ENCODE measurements at regions not wholly inside any gene's neighbourhood (a gene's known extent, or its start where the extent isn't known, plus 50 kb on each side); places are given as distances from the start of the nearest gene placed in this dataset.
"Not testable (repeated sequence)": the region's sequence is repeated elsewhere in the genome, so short reads cannot be mapped to it uniquely, and the experiment has no call there.

DNA sequence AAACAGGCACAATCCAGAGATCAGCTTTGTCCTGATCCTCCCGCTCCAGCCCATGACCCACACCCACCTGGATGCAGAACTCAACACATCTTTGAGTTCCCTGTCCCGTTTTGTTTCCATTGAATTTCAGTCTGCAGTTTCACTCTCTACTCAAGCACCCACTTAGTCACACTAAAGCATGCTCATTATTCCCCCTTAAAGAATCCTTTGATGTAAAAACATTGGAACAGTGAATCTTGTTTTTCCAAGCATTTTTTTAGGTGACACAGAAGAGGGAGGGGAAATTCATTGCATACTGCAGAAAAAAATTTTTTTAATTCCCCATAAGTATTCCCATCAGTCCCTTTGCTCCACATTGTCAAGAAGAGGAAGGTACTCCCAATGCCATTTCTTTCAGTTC, 249.7 kb upstream of the TTC29 start:
- Histone ChIP-seq H3K4me3 (ENCODE audit: low read length) (no peak overlapping the region), H3K27me3 (ENCODE audit: insufficient read depth, low read length) (no peaks in the 10 kb centered on the region), H3K4me1 (ENCODE audit: insufficient read depth, low read length) (no peaks in the 10 kb centered on the region), H3K9me3 (ENCODE audit: low read depth, low read length) (no peaks in the 10 kb centered on the region)

DNA sequence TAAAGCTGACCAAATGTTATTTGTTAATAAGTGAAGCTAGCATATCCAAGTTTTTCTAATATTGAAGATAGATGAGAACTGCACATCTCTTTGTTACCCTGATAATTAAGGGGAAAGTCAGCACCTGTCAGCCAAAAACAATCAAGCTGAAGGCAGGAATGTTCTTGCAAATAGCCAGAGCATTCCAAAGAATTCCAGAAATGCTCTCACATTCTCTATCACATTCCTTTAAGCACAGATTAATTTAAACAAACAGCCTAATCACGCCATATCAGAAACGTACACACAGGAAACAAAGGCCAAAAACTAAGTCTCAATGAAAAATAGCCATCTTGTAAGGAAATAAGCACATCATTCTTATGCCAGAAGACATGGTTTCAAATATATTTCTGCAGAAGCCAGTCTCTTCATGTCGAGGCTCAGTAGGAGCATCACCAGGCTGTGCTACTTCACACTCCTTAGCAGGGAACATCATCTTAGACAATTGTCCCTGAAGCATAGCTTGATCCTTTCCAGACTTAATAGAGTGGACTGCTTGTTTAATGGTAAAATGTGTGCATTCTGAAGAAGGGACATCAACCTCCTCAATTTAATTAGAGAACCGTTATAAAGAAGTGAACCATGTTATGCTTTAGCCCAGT, 252.9 kb upstream of the TTC29 start:
- no peak overlapping the region for H3K4me3 ChIP-seq (ENCODE audit: low read length)

DNA sequence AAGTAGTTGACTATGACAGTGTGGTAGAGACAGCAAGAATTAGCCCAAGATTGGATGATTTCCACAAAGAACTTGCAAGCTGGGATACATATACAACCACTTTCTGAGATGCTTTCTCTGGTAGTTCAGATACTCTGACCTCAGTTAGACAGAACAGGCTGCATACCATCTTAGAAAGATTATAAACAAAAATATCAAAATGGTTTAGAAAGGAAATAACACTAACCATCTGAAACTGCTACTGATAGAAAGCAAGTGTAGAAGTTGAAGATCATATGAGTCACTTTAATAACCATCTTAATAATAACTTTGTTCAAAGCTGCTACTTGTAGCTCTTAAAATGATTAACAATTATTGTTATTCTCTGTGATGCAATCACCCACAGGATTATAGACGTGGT, 255.4 kb upstream of the TTC29 start:
- no peaks in the 10 kb centered on the region for H3K4me1 ChIP-seq (ENCODE audit: insufficient read depth, low read length)
- no peak overlapping the region for H3K4me3 ChIP-seq (ENCODE audit: low read length)
- no peaks in the 10 kb centered on the region for H3K27me3 ChIP-seq (ENCODE audit: insufficient read depth, low read length)
- H3K9me3 ChIP-seq (ENCODE audit: low read depth, low read length) = no peaks in the 10 kb centered on the region

More for the DNA sequence above, 252.9 kb upstream of the TTC29 start:
- Histone ChIP-seq H3K4me1 (ENCODE audit: insufficient read depth, low read length) (no peaks in the 10 kb centered on the region), H3K9me3 (ENCODE audit: low read depth, low read length) (no peaks in the 10 kb centered on the region), H3K27me3 (ENCODE audit: insufficient read depth, low read length) (no peaks in the 10 kb centered on the region)

DNA sequence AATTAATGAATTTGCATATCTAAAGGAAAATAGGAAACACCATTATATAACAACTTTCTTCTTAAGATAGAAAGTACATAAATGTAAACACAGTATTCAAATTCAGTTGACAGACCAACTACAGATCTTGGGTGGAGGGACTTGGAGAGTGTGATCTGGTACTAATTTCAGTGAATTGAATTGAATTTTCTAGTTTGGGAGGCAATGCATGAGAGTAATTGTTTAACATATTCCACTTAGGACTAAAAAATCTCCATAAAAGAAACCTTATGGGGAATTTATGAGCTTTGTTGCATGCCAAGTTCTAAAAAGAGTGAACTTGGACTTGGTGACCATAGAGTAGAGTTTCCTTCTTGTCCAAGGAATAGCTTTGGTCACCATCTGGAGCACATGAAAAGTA, 261.1 kb upstream of the TTC29 start:
- Histone ChIP-seq H3K4me3 (ENCODE audit: low read length) (no peak overlapping the region), H3K4me1 (ENCODE audit: insufficient read depth, low read length) (no peaks in the 10 kb centered on the region), H3K9me3 (ENCODE audit: low read depth, low read length) (no peaks in the 10 kb centered on the region), H3K27me3 (ENCODE audit: insufficient read depth, low read length) (no peaks in the 10 kb centered on the region)

DNA sequence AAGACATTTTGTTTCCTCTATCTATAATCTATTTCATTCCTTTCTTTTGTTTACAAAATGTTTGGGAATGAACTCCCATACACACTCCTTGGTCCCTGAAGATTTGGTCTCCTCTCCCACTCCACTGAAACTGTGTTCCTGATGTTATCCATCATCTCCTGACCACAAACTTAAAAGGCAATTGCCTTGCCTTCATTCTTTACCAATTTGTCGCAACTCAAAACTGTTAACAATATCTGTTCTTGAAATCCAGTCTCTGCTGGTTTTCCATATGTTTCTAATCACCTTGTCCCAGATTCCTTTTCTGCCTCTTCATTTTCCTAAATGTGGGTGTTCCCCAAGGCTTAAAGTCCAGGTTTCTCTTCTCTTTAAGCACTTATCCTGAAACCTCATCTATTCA, 262.2 kb upstream of the TTC29 start:
- no peaks in the 10 kb centered on the region for H3K4me1 ChIP-seq (ENCODE audit: insufficient read depth, low read length)
- no peaks in the 10 kb centered on the region for H3K9me3 ChIP-seq (ENCODE audit: low read depth, low read length)
- H3K4me3 ChIP-seq (ENCODE audit: low read length) = no peak overlapping the region
- H3K27me3 ChIP-seq (ENCODE audit: insufficient read depth, low read length) = no peaks in the 10 kb centered on the region

DNA sequence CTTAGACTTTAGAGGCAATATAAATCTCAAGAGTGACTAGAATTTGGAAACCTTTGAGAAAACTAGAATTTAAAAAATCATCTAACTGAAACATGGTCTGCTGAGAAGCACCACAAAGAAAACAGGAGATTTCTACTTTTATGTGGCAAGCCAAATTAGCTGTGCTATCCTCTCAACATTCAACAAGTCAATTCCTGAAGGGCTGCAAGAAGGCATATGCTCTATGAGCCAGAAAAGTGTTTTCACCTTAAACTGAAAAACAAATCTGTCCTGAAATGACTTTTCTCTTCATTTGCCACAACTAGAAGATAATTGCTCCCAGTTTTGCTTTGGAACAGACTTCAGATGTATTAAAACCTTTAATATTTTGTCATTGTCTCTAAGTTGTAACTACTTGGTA, 263.2 kb upstream of the EDNRA start:
- Histone ChIP-seq H3K9me3 (ENCODE audit: low read depth, low read length) (no peaks in the 10 kb centered on the region), H3K4me3 (ENCODE audit: low read length) (no peak overlapping the region), H3K27me3 (ENCODE audit: insufficient read depth, low read length) (no peaks in the 10 kb centered on the region), H3K4me1 (ENCODE audit: insufficient read depth, low read length) (no peaks in the 10 kb centered on the region)

DNA sequence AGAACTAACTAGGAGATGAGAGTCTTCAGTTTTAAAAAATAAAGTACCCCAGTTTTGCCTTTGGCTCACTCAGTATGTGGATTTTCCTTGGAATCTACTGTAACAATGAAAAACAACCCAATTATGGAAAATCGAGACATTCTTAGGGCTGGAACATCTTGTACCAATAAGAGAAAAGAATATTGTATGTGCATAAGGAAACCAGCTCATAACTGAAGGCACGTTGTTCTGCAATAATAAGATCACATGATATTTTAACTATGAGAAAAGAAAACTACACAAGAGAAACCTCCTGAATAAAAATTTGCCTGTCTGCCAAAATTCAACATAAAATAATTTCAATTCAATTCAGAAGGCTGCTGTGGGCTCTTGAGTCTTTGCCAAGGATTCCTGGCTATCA, 261.8 kb upstream of the EDNRA start:
- Histone ChIP-seq H3K27me3 (ENCODE audit: insufficient read depth, low read length) (no peaks in the 10 kb centered on the region), H3K4me3 (ENCODE audit: low read length) (no peak overlapping the region), H3K4me1 (ENCODE audit: insufficient read depth, low read length) (no peaks in the 10 kb centered on the region), H3K9me3 (ENCODE audit: low read depth, low read length) (no peaks in the 10 kb centered on the region)

DNA sequence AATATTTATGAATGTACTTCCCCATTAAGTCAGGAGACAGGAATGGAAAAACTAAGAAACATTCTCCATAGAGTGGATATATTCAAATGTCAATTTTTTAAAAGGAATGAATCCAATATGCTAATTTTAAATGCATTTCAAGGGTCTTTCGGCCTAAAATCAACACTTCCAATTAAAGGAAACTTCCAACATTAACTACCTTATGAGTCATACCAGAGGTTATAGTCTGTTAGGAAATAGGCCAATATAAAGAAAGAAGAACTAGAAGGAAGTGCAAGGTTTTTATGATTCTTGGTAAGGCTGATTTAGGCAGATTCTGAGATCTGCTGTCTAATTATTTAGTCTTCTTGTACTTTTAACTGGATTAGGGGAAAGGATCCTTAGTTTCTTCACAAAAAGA, 260.1 kb upstream of the EDNRA start:
- H3K9me3 ChIP-seq (ENCODE audit: low read depth, low read length) = no peaks in the 10 kb centered on the region

DNA sequence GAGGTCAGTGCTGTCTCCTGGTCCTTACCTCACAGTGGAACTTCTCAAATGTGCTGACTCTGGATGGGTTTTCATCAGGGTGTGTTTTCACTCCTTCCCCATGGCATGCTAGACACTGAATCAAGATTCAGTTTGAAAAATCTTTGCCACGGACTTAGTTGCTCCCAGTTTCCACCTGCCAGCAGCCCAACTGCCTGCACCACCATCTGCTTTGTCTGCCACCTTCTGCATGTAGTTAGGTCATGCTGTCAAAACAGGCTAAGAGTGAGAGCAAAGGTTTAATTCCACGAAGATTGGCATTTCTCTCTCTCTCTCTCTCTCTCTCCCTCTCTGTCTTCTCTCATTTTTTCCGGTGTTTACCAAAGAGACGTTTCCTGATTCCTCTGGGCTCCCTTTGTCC, 258.0 kb upstream of the EDNRA start:
- H3K4me3 ChIP-seq (ENCODE audit: low read length) = no peak overlapping the region
- no peaks in the 10 kb centered on the region for H3K27me3 ChIP-seq (ENCODE audit: insufficient read depth, low read length)
- H3K9me3 ChIP-seq (ENCODE audit: low read depth, low read length) = no peaks in the 10 kb centered on the region
- H3K4me1 ChIP-seq (ENCODE audit: insufficient read depth, low read length) = no peaks in the 10 kb centered on the region

More for the DNA sequence above, 260.1 kb upstream of the EDNRA start:
- no peaks in the 10 kb centered on the region for H3K27me3 ChIP-seq (ENCODE audit: insufficient read depth, low read length)
- H3K4me1 ChIP-seq (ENCODE audit: insufficient read depth, low read length) = no peaks in the 10 kb centered on the region
- H3K4me3 ChIP-seq (ENCODE audit: low read length) = no peak overlapping the region

DNA sequence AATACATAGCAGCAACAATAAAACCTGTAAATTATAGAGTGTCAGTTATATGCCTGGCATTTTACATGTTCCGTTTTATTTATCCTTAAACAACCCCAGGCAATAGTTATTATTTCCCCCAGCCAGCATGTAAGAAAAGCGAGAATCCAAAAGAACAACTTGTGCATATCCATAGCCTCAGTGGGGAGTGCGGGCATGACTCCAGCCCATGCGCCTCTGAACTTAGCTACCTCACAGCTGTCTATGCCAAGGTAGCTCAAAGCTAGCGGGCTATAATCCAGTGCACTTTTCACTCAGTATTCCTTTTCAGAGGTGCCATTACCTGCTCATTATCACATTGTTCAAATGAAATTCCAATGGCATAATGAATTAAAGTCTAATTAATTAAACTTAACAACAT, 257.3 kb upstream of the EDNRA start:
- no peaks in the 10 kb centered on the region for H3K4me1 ChIP-seq (ENCODE audit: insufficient read depth, low read length)
- no peaks in the 10 kb centered on the region for H3K9me3 ChIP-seq (ENCODE audit: low read depth, low read length)
- H3K27me3 ChIP-seq (ENCODE audit: insufficient read depth, low read length) = no peaks in the 10 kb centered on the region
- H3K4me3 ChIP-seq (ENCODE audit: low read length) = no peak overlapping the region

DNA sequence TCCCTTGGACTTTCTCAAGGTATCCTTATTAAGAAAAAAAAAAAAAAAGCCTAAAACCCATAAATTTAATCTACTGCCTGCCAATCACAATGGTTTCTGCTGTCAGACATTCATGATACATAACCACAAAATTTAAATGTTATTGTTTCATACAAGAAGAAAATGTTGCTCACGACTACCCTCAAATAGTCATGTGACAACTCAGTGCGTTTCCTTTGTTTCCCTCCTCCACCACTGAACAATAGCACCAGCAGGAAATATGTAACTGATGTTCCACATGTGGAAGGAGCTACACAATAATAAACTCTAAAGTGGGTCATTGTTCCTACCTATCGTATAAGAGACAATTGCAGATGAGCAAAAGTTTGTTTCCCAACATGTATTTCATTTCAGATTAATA, 244.1 kb upstream of the EDNRA start:
- no peaks in the 10 kb centered on the region for H3K27me3 ChIP-seq (ENCODE audit: insufficient read depth, low read length)
- H3K4me1 ChIP-seq (ENCODE audit: insufficient read depth, low read length) = no peaks in the 10 kb centered on the region
- no peak overlapping the region for H3K4me3 ChIP-seq (ENCODE audit: low read length)
- H3K9me3 ChIP-seq (ENCODE audit: low read depth, low read length) = no peaks in the 10 kb centered on the region

DNA sequence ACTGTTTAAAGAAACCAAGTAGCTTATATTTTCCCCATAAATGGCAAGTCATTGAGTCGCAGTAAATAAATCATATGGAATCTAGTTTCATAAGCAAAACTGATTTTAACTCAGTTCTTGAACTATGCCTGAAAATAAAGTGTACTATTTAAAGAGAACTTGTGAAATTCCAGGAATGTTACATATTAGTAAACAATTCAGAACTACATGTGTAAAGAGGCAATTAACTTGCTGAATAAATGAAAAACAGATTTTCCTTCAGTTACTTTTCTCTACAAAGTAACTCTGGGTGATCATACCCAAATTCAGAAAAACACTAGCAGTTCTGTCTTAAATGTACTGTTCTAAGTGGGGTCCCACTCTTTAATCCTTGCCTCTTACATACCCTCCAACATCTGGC, 236.1 kb upstream of the EDNRA start:
- Histone ChIP-seq H3K9me3 (ENCODE audit: low read depth, low read length) (no peaks in the 10 kb centered on the region), H3K27me3 (ENCODE audit: insufficient read depth, low read length) (no peaks in the 10 kb centered on the region), H3K4me1 (ENCODE audit: insufficient read depth, low read length) (no peaks in the 10 kb centered on the region)

DNA sequence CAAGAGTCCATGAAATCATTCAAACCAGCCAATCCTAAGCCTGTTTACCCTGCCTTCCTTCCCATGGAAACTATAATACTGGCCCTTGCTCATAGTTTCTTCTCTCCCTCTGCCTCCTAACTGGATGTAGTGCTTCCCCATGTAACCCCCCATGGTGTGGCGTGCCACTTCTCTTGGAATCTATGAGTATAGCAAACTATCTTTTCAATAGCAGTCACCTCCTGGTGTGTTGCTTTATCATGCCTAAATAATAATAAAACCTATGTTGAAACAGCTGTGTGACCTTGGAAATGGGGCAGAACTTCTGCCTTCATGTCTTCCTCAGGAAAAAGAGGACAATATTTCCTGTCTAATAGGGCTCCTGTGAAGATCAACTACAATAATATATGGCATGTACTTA, 234.8 kb upstream of the EDNRA start:
- no peak overlapping the region for H3K4me3 ChIP-seq (ENCODE audit: low read length)
- no peaks in the 10 kb centered on the region for H3K27me3 ChIP-seq (ENCODE audit: insufficient read depth, low read length)
- H3K9me3 ChIP-seq (ENCODE audit: low read depth, low read length) = no peaks in the 10 kb centered on the region
- no peaks in the 10 kb centered on the region for H3K4me1 ChIP-seq (ENCODE audit: insufficient read depth, low read length)

More for the DNA sequence above, 236.1 kb upstream of the EDNRA start:
- H3K4me3 ChIP-seq (ENCODE audit: low read length) = no peak overlapping the region

DNA sequence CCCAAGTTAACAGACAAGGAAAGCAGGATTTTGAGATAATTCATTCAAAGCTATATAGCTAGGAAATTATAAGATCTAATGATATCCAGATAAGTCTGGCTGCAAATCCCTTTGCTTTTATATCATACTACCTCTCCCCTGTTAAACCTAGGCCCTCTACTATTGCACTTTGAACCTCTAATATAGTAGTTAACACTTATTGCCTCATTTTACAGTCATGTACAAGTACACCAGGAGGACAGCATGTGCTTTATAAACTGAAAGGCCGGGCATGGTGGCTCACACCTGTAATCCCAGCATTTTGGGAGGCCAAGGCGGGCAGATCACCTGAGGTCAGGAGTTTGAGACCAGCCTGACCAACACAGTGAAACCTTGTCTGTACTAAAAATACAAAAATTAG, 234.4 kb upstream of the EDNRA start:
- H3K9me3 ChIP-seq (ENCODE audit: low read depth, low read length); H3K27me3 ChIP-seq (ENCODE audit: insufficient read depth, low read length); H3K4me3 ChIP-seq (ENCODE audit: low read length); H3K4me1 ChIP-seq (ENCODE audit: insufficient read depth, low read length): not testable (repeated sequence)

DNA sequence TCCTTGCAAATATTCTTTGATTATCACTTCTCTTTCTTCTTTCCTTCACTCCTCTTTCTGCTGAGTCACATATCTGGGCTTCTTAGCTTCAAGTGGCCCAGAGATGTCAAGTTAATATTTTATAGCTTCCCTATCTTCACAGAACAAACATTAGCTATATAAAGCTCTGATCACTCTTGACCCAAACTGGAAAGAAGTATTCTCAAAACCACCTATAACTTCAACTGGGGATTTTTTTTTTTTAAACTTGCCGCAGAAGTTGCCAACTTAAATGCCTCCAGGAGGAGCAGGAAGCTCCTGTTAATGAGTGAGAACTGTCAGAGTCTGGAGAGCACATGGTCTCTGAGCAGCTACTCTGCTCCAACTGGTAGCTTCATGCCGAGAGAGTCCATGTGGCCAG, 233.3 kb upstream of the EDNRA start:
- H3K9me3 ChIP-seq (ENCODE audit: low read depth, low read length) = no peaks in the 10 kb centered on the region
- no peak overlapping the region for H3K4me3 ChIP-seq (ENCODE audit: low read length)
- H3K27me3 ChIP-seq (ENCODE audit: insufficient read depth, low read length) = no peaks in the 10 kb centered on the region
- no peaks in the 10 kb centered on the region for H3K4me1 ChIP-seq (ENCODE audit: insufficient read depth, low read length)

DNA sequence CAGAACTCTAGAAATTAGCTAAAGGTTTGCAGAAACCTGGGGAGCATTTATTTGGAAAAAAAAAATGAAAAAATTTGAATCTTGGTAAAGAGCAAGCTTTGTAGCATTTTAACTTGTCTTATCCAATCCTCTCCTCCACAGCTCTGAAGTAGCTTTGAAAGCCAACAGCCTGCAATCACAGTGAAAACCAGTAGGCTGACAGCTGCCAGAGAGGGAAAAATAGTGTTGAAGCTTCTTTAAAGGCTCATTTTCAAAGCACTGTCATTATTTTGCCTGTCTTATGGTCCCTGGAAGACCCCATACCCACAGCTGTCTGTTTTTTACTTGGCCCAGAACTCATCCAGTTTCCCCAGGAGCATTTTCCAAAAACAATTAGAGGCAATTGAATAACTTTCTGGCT, 230.8 kb upstream of the EDNRA start:
- Histone ChIP-seq H3K4me3 (ENCODE audit: low read length) (no peak overlapping the region), H3K27me3 (ENCODE audit: insufficient read depth, low read length) (no peaks in the 10 kb centered on the region), H3K4me1 (ENCODE audit: insufficient read depth, low read length) (no peaks in the 10 kb centered on the region), H3K9me3 (ENCODE audit: low read depth, low read length) (no peaks in the 10 kb centered on the region)
